Upper lobe of left lung (tissue), 6 donors: ENCODE measurements at regions not wholly inside any gene's neighbourhood (a gene's known extent, or its start where the extent isn't known, plus 50 kb on each side); places are given as distances from the start of the nearest gene placed in this dataset.
A peak's percentile ranks its signal among the peaks of the same experiment; 100 is the strongest.

Source experiments
- ATAC-seq, 2 donors: fragments of 200-7000 bp; cut with Tn5 transposase; one replicate each; pipeline ENCODE4 v1.9.1; 2022; ENCODE audit warnings: mild to moderate bottlenecking in 2 of 2, moderate library complexity in 2 of 2; ENCODE audit not compliant: low FRiP score in 2 of 2
- DNase-seq, 2 donors: peaks; one replicate each; pipeline ENCODE4 v3.0.0-alpha.2; 2019 to 2020
- H3K27ac ChIP-seq, 4 donors: fragments of 200-600 bp; sonication (generic); one replicate each; pipeline ENCODE4 v1.5.1; 2016 to 2019
- H3K27me3 ChIP-seq, 4 donors: fragments of 200-600 bp; sonication (generic); one replicate each; pipeline ENCODE4 v1.5.1; 2017 to 2019
- H3K36me3 ChIP-seq, 4 donors: fragments of 200-600 bp; sonication (generic); one replicate each; pipeline ENCODE4 v1.5.1; 2016 to 2019
- H3K4me1 ChIP-seq, 4 donors: fragments of 200-600 bp; sonication (generic); one replicate each; pipeline ENCODE4 v1.5.1; 2018 to 2019
- H3K4me3 ChIP-seq, 4 donors: fragments of 200-600 bp; sonication (generic); one replicate each; pipeline ENCODE4 v1.5.1; 2017 to 2019; ENCODE audit warnings: mild to moderate bottlenecking in 2 of 4, moderate library complexity in 1 of 4
- H3K9me3 ChIP-seq, 4 donors: fragments of 200-600 bp; sonication (generic); one replicate each; pipeline ENCODE4 v1.5.1; 2018 to 2019
- CTCF ChIP-seq, 6 experiments: fragments of 450-650 bp in 4 of 6; fragments of 200-600 bp in 2 of 6; sonication (generic) in 2 of 6; IDR thresholded peaks; one replicate each; pipeline ENCODE4 v1.5.1; 2016 to 2019; ENCODE audit warnings: antibody characterized with exemption in 6 of 6
- EP300 ChIP-seq, 4 donors: sonication (generic); formaldehyde crosslinking; IDR thresholded peaks; one replicate each; pipeline ENCODE4 v1.5.1; 2017; ENCODE audit warnings: antibody characterized with exemption in 4 of 4, control low read depth in 2 of 4
- POLR2A ChIP-seq, 4 donors: fragments of 450-650 bp; IDR thresholded peaks; one replicate each; pipeline ENCODE4 v1.5.1; 2016 to 2017; ENCODE audit warnings: antibody characterized with exemption in 4 of 4, mild to moderate bottlenecking in 2 of 4
- POLR2AphosphoS5 ChIP-seq, 2 donors: sonication (generic); formaldehyde crosslinking; IDR thresholded peaks; one replicate each; pipeline ENCODE4 v1.5.1; 2017; ENCODE audit warnings: antibody characterized with exemption in 2 of 2
- WGBS, 2 donors: methylation state at CpG; one replicate each; pipeline ENCODE4 v1.1.5; 2017 to 2018; 5-methylcytosine and 5-hydroxymethylcytosine counted together
- donor health status: DM: no; HTN: no; CAD: no; lungs with moderate emphysema.
- donor health status: DM: no; HTN: yes; CAD: no; lungs with severe emphysema.

- TF ChIP-seq POLR2AphosphoS5 (IDR thresholded peaks at IDR 0.05) (no peak), POLR2A (IDR thresholded peaks at IDR 0.05) (no peak), CTCF (IDR thresholded peaks at IDR 0.05) (no peak), EP300 (IDR thresholded peaks at IDR 0.05) (no peak)
- no peak for ATAC-seq
- Histone ChIP-seq H3K27ac (no peak overlapping the region), H3K36me3 (no peaks in the 10 kb centered on the region), H3K4me1 (no peaks in the 10 kb centered on the region), H3K4me3 (no peak overlapping the region), H3K27me3 (no peaks in the 10 kb centered on the region), H3K9me3 (peaks cover 0 to 4% (median 0%) of the 10 kb centered on the region in 4 donors)
- DNase-seq, result no peak
- WGBS, 2 donors, result 77 to 87% methylated on average over 4 of the region's 4 CpGs
These were observed 223.7 kb upstream of the GRAMD2B start for GRCh38 chr5:126199467-126199866.

GRCh38 chr5:126208691-126209090 lies 214.5 kb upstream of the GRAMD2B start:
- Histone ChIP-seq H3K27ac (no peak overlapping the region), H3K9me3 (no peaks in the 10 kb centered on the region), H3K27me3 (no peaks in the 10 kb centered on the region), H3K4me3 (no peak overlapping the region), H3K4me1 (no peaks in the 10 kb centered on the region), H3K36me3 (no peaks in the 10 kb centered on the region)
- ATAC-seq (no peak), DNase-seq (no peak)
- 45 to 76% methylated on average over 4 of the region's 4 CpGs for WGBS, 2 donors
- TF ChIP-seq POLR2AphosphoS5 (IDR thresholded peaks at IDR 0.05) (no peak), CTCF (IDR thresholded peaks at IDR 0.05) (no peak), POLR2A (IDR thresholded peaks at IDR 0.05) (no peak), EP300 (IDR thresholded peaks at IDR 0.05) (no peak)

- TF ChIP-seq POLR2AphosphoS5 (IDR thresholded peaks at IDR 0.05), result no peak
- no peak for TF ChIP-seq EP300 (IDR thresholded peaks at IDR 0.05)
- TF ChIP-seq CTCF (IDR thresholded peaks at IDR 0.05), result no peak
- no peak for TF ChIP-seq POLR2A (IDR thresholded peaks at IDR 0.05)
- no peak overlapping the region for H3K27ac ChIP-seq
- DNase-seq (no peak), ATAC-seq (no peak)
- no peaks in the 10 kb centered on the region for H3K4me1 ChIP-seq
- no peaks in the 10 kb centered on the region for H3K27me3 ChIP-seq
- no peaks in the 10 kb centered on the region for H3K36me3 ChIP-seq
- no peak overlapping the region for H3K4me3 ChIP-seq
- WGBS, 2 donors, result 73 to 76% methylated on average over 6 of the region's 6 CpGs
- H3K9me3 ChIP-seq, result no peaks in the 10 kb centered on the region
These were observed 212.3 kb upstream of the GRAMD2B start for GRCh38 chr5:126210955-126211354.

GRCh38 chr5:126219616-126220015 lies 203.6 kb upstream of the GRAMD2B start:
- H3K9me3 ChIP-seq, result no peaks in the 10 kb centered on the region
- no peaks in the 10 kb centered on the region for H3K27me3 ChIP-seq
- H3K36me3 ChIP-seq, result no peaks in the 10 kb centered on the region
- H3K4me1 ChIP-seq, result no peaks in the 10 kb centered on the region
- DNase-seq (no peak), ATAC-seq (no peak)
- no peak overlapping the region for H3K27ac ChIP-seq
- TF ChIP-seq CTCF (IDR thresholded peaks at IDR 0.05), result no peak
- no peak for TF ChIP-seq EP300 (IDR thresholded peaks at IDR 0.05)
- no peak for TF ChIP-seq POLR2AphosphoS5 (IDR thresholded peaks at IDR 0.05)
- no peak for TF ChIP-seq POLR2A (IDR thresholded peaks at IDR 0.05)
- no peak overlapping the region for H3K4me3 ChIP-seq

- WGBS, 2 donors, result 87 to 98% methylated on average over 8 to 11 of the region's 11 CpGs
- ATAC-seq (peak in 1 of 2 donors; percentile 46), DNase-seq (peak in 1 of 2 donors; percentile 55)
- TF ChIP-seq POLR2A (IDR thresholded peaks at IDR 0.05), result no peak
- no peak for TF ChIP-seq CTCF (IDR thresholded peaks at IDR 0.05)
- no peaks in the 10 kb centered on the region for H3K36me3 ChIP-seq
- no peak overlapping the region for H3K4me3 ChIP-seq
- no peaks in the 10 kb centered on the region for H3K27me3 ChIP-seq
- no peaks in the 10 kb centered on the region for H3K9me3 ChIP-seq
- no peak overlapping the region for H3K27ac ChIP-seq
- no peaks in the 10 kb centered on the region for H3K4me1 ChIP-seq
These were observed 202.5 kb upstream of the GRAMD2B start for GRCh38 chr5:126220725-126221124.
